ENCODE measurements at regions not wholly inside any gene's neighbourhood (a gene's known extent, or its start where the extent isn't known, plus 50 kb on each side); places are given as distances from the start of the nearest gene placed in this dataset.
"Not testable (repeated sequence)": the region's sequence is repeated elsewhere in the genome, so short reads cannot be mapped to it uniquely, and the experiment has no call there.

DNA sequence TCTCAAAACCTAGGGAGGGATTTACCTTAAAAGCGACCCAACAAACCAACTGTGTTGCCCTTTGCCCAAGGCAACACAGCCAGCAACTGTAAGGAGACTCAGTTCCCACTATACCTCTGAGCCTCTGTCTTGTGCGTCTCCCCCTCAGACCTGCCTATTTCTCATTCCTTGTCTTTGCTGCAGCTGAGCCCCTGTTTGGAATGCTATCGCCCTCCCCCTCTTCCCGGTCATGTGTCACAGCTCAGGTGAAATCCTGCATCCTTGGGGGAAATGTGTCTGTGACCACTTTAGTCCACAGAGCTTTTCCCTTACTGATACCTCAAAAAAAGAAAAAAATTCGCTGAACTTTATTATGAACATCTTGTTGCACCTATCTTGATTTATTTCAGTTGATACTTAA, 52.0 kb upstream of the LRIG1 start:
- Histone ChIP-seq H3K9ac (ENCODE audit: low read depth, low read length) (no peak overlapping the region), H3K4me3 (ENCODE audit: low read depth, low read length) (no peak overlapping the region), H3K27ac (ENCODE audit: low read depth, low read length) (no peak overlapping the region)

DNA sequence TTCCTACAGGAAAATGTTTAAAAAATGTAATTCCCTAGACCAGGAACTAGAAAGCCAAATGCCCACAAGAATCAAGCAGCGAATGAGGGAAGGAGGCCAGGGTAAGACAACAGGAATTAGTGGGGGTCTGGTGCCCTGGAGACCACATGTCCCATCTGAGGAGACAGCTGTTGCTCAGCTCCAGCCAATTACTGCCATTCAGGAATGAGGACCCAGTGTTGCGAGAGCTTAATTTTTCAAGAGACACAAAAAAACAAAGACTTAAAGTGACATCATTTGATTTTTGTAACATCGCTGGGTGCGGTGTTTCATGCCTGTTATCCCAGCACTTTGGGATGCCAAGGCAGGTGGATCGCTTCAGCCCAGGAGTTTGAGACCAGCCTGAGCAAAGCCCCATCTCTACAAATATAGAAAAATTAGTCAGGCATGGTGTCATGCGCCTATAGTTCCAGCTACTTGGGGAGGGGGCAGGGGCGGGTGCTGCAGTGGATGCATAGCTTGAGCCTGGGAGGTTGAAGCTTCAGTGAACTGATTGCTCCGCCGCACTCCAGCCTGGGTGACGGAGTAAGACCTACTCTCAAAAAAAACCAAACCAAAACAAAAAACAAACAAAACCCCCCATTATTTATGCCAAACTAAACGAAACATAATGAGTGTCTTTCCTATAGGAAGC, 52.8 kb upstream of the LRIG1 start:
- Histone ChIP-seq H3K27me3 (ENCODE audit: control insufficient read depth, insufficient read depth, low read length) (no peaks in the 10 kb centered on the region), H3K4me1 (ENCODE audit: control insufficient read depth, insufficient read depth, low read length) (peaks cover 23% of the 10 kb centered on the region), H3K36me3 (ENCODE audit: control insufficient read depth, insufficient read depth, low read length) (no peaks in the 10 kb centered on the region), H3K9ac (ENCODE audit: low read depth, low read length) (no peak overlapping the region), H3K27ac (ENCODE audit: low read depth, low read length) (no peak overlapping the region), H3K9me3 (ENCODE audit: control insufficient read depth, insufficient read depth, low read length) (no peaks in the 10 kb centered on the region), H3K4me3 (ENCODE audit: low read depth, low read length) (no peak overlapping the region)

More for the DNA sequence above, 52.0 kb upstream of the LRIG1 start:
- H3K36me3 ChIP-seq (ENCODE audit: control insufficient read depth, insufficient read depth, low read length), result no peaks in the 10 kb centered on the region
- H3K9me3 ChIP-seq (ENCODE audit: control insufficient read depth, insufficient read depth, low read length), result no peaks in the 10 kb centered on the region
- no peaks in the 10 kb centered on the region for H3K27me3 ChIP-seq (ENCODE audit: control insufficient read depth, insufficient read depth, low read length)
- peaks cover 23% of the 10 kb centered on the region for H3K4me1 ChIP-seq (ENCODE audit: control insufficient read depth, insufficient read depth, low read length)

DNA sequence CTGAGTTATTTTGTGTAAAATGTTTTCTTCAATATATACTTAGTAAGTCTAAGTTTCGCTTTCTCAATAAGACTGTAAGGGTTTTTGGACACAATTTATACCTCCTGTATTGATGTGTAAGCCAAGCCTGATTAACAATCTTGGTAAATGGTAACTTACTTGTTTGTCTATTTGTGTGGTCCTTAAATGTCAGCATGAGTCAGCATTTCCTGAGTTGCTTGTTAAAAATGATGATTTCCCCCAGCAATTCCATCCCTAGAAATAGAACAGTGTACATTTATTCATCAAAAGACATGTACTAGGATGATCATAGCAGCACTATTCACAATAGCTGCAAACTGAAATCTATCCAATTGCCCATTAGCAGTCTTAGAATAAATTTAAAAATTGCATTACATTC, 53.4 kb upstream of the LRIG1 start:
- no peak overlapping the region for H3K9ac ChIP-seq (ENCODE audit: low read depth, low read length)
- H3K36me3 ChIP-seq (ENCODE audit: control insufficient read depth, insufficient read depth, low read length), result no peaks in the 10 kb centered on the region
- H3K4me3 ChIP-seq (ENCODE audit: low read depth, low read length), result no peak overlapping the region
- H3K27me3 ChIP-seq (ENCODE audit: control insufficient read depth, insufficient read depth, low read length), result no peaks in the 10 kb centered on the region
- H3K4me1 ChIP-seq (ENCODE audit: control insufficient read depth, insufficient read depth, low read length), result peaks cover 23% of the 10 kb centered on the region
- no peaks in the 10 kb centered on the region for H3K9me3 ChIP-seq (ENCODE audit: control insufficient read depth, insufficient read depth, low read length)
- H3K27ac ChIP-seq (ENCODE audit: low read depth, low read length), result no peak overlapping the region

- peaks cover 23% of the 10 kb centered on the region for H3K4me1 ChIP-seq (ENCODE audit: control insufficient read depth, insufficient read depth, low read length)
- 0 out of 2 replicates have a peak, but pooled peaks cover 4% of the 10 kb centered on the region for H3K9me3 ChIP-seq (ENCODE audit: control insufficient read depth, insufficient read depth, low read length)
- no peak overlapping the region for H3K27ac ChIP-seq (ENCODE audit: low read depth, low read length)
- no peak overlapping the region for H3K9ac ChIP-seq (ENCODE audit: low read depth, low read length)
- no peaks in the 10 kb centered on the region for H3K36me3 ChIP-seq (ENCODE audit: control insufficient read depth, insufficient read depth, low read length)
- H3K27me3 ChIP-seq (ENCODE audit: control insufficient read depth, insufficient read depth, low read length), result no peaks in the 10 kb centered on the region
- no peak overlapping the region for H3K4me3 ChIP-seq (ENCODE audit: low read depth, low read length)
These were observed 54.5 kb upstream of the LRIG1 start for GRCh38 chr3:66555214-66555844.

DNA sequence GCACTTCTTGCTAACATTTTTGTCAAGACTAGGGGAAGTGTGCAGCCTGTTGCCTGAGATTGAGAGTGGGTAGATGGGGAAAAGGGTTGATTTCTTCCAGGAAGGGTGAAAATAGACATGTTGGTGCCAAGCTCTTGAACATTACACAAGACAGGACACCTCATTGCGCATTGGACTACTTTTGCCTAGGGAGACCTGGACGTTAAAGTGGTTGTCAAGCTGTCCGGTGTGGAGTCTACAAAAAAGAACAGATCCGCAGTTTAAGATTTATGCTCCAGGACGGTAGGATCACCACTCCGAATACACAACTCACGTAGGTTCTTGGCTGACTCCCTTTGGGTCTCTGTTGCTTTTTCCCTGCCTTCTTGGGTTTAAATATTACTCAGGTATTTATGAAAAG, 56.3 kb upstream of the LRIG1 start:
- 0 out of 2 replicates have a peak, but pooled peaks cover 4% of the 10 kb centered on the region for H3K9me3 ChIP-seq (ENCODE audit: control insufficient read depth, insufficient read depth, low read length)
- H3K36me3 ChIP-seq (ENCODE audit: control insufficient read depth, insufficient read depth, low read length), result no peaks in the 10 kb centered on the region
- H3K27ac ChIP-seq (ENCODE audit: low read depth, low read length), result no peak overlapping the region
- H3K4me1 ChIP-seq (ENCODE audit: control insufficient read depth, insufficient read depth, low read length), result peaks cover 22% of the 10 kb centered on the region
- H3K9ac ChIP-seq (ENCODE audit: low read depth, low read length), result no peak overlapping the region
- H3K27me3 ChIP-seq (ENCODE audit: control insufficient read depth, insufficient read depth, low read length), result no peaks in the 10 kb centered on the region
- no peak overlapping the region for H3K4me3 ChIP-seq (ENCODE audit: low read depth, low read length)

DNA sequence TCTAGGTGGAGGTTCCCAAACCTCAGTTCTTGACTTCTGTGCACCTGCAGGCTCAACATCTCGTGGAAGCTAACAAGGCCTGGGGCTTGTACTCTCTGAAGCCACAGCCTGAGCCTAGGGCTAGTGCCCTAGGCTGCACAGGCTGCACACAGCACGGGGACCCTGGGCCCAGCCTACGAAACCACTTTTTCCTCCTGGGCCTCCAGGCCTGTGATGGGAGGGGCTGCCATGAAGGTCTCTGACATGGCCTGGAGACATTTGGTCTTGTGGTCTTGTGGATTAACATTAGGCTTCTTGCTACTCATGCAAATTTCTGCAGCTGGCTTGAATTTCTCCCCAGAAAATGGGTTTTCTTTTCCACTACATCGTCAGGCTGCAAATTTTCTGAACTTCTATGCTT, 59.1 kb upstream of the LRIG1 start:
- not testable (repeated sequence) for H3K9me3 ChIP-seq (ENCODE audit: control insufficient read depth, insufficient read depth, low read length); H3K27ac ChIP-seq (ENCODE audit: low read depth, low read length); H3K27me3 ChIP-seq (ENCODE audit: control insufficient read depth, insufficient read depth, low read length); H3K9ac ChIP-seq (ENCODE audit: low read depth, low read length); H3K4me3 ChIP-seq (ENCODE audit: low read depth, low read length); H3K36me3 ChIP-seq (ENCODE audit: control insufficient read depth, insufficient read depth, low read length); H3K4me1 ChIP-seq (ENCODE audit: control insufficient read depth, insufficient read depth, low read length)

GRCh38 chr3:66561367-66561766, 60.5 kb upstream of the LRIG1 start:
- Histone ChIP-seq H3K4me3 (ENCODE audit: low read depth, low read length) (no peak overlapping the region), H3K27me3 (ENCODE audit: control insufficient read depth, insufficient read depth, low read length) (no peaks in the 10 kb centered on the region), H3K9ac (ENCODE audit: low read depth, low read length) (no peak overlapping the region), H3K27ac (ENCODE audit: low read depth, low read length) (no peak overlapping the region), H3K4me1 (ENCODE audit: control insufficient read depth, insufficient read depth, low read length) (no peaks in the 10 kb centered on the region), H3K36me3 (ENCODE audit: control insufficient read depth, insufficient read depth, low read length) (no peaks in the 10 kb centered on the region), H3K9me3 (ENCODE audit: control insufficient read depth, insufficient read depth, low read length) (0 out of 2 replicates have a peak, but pooled peaks cover 4% of the 10 kb centered on the region)

GRCh38 chr3:66565301-66565700, 64.5 kb upstream of the LRIG1 start:
- Histone ChIP-seq H3K4me3 (ENCODE audit: low read depth, low read length) (no peak overlapping the region), H3K27ac (ENCODE audit: low read depth, low read length) (no peak overlapping the region), H3K4me1 (ENCODE audit: control insufficient read depth, insufficient read depth, low read length) (no peaks in the 10 kb centered on the region), H3K27me3 (ENCODE audit: control insufficient read depth, insufficient read depth, low read length) (no peaks in the 10 kb centered on the region), H3K9ac (ENCODE audit: low read depth, low read length) (no peak overlapping the region), H3K36me3 (ENCODE audit: control insufficient read depth, insufficient read depth, low read length) (no peaks in the 10 kb centered on the region), H3K9me3 (ENCODE audit: control insufficient read depth, insufficient read depth, low read length) (no peaks in the 10 kb centered on the region)

GRCh38 chr3:66567077-66567476, 66.3 kb upstream of the LRIG1 start:
- Histone ChIP-seq H3K9me3 (ENCODE audit: control insufficient read depth, insufficient read depth, low read length) (no peaks in the 10 kb centered on the region), H3K36me3 (ENCODE audit: control insufficient read depth, insufficient read depth, low read length) (no peaks in the 10 kb centered on the region), H3K27ac (ENCODE audit: low read depth, low read length) (no peak overlapping the region), H3K4me3 (ENCODE audit: low read depth, low read length) (no peak overlapping the region), H3K4me1 (ENCODE audit: control insufficient read depth, insufficient read depth, low read length) (peaks cover 14% of the 10 kb centered on the region), H3K27me3 (ENCODE audit: control insufficient read depth, insufficient read depth, low read length) (peaks cover 4% of the 10 kb centered on the region; the same call in 1 of the 2 replicates), H3K9ac (ENCODE audit: low read depth, low read length) (no peak overlapping the region)

DNA sequence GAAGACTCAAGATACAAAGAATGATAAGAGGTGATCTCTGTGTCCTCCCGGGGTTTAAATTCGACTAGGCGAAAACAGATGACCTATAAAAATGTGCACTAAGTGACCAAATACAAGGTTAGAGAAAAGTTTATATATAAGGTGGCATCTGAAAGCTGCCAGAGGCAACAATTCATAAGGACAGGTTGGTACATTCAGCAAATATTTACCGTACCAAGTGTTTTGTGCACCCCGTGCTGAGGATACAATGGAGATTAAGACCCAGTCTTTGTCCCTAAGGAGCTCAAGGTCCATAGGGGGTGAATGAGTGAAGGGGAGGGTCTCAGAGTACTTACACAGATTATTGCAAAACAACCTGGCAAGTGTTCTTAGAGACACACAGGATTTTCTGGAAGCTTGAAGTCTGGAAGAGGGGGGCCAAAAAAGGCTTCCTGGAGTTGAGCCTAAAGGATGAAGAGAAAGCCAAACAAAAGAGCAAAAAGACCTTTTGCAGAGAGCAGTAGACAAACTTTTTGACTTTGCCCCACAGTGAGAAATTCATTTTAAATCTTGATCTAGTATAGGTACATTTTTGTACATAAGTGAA, 71.4 kb upstream of the LRIG1 start:
- Histone ChIP-seq H3K9me3 (ENCODE audit: control insufficient read depth, insufficient read depth, low read length) (no peaks in the 10 kb centered on the region), H3K9ac (ENCODE audit: low read depth, low read length) (no peak overlapping the region; the same call in 1 of the 2 replicates), H3K27me3 (ENCODE audit: control insufficient read depth, insufficient read depth, low read length) (peaks cover 4% of the 10 kb centered on the region; the same call in 1 of the 2 replicates), H3K4me1 (ENCODE audit: control insufficient read depth, insufficient read depth, low read length) (peaks cover 31% of the 10 kb centered on the region), H3K36me3 (ENCODE audit: control insufficient read depth, insufficient read depth, low read length) (no peaks in the 10 kb centered on the region), H3K27ac (ENCODE audit: low read depth, low read length) (peak overlapping the region; percentile 93), H3K4me3 (ENCODE audit: low read depth, low read length) (peak overlapping the region; percentile 56)

Data from HUES48 (cell line).